BLaER1 treated with 17β-estradiol and CSF1 and Interleukin-3, amounts not matched to agents 10 nM and 100 nM (cell line): ENCODE measurements at regions not wholly inside any gene's neighbourhood (a gene's known extent, or its start where the extent isn't known, plus 50 kb on each side); places are given as distances from the start of the nearest gene placed in this dataset.

Experiments used
- H3K27ac ChIP-seq, 11 experiments: shearing (Covaris generic); formaldehyde crosslinking; 2 replicates each; pipeline ENCODE4 v1.8.1; 2022
- H3K27me3 ChIP-seq, 11 experiments: shearing (Covaris generic); formaldehyde crosslinking; 2 replicates each; pipeline ENCODE4 v1.8.1; 2022
- H3K36me3 ChIP-seq, 11 experiments: shearing (Covaris generic); formaldehyde crosslinking; 2 replicates each; pipeline ENCODE4 v1.8.1; 2022
- H3K4me1 ChIP-seq, 10 experiments: shearing (Covaris generic); formaldehyde crosslinking; 2 replicates each; pipeline ENCODE4 v1.8.1; 2022
- H3K4me2 ChIP-seq, 11 experiments: shearing (Covaris generic); formaldehyde crosslinking; 2 replicates each; pipeline ENCODE4 v1.8.1; 2022
- H3K4me3 ChIP-seq, 10 experiments: shearing (Covaris generic); formaldehyde crosslinking; 2 replicates each; pipeline ENCODE4 v1.8.1; 2022
- H3K9ac ChIP-seq, 11 experiments: shearing (Covaris generic); formaldehyde crosslinking; 2 replicates each; pipeline ENCODE4 v1.8.1; 2022
- H3K9me3 ChIP-seq, 11 experiments: shearing (Covaris generic); formaldehyde crosslinking; replicated peaks in 1 of 11; 2 replicates each; pipeline ENCODE4 v1.8.1; 2022
- H4K20me1 ChIP-seq, 11 experiments: shearing (Covaris generic); formaldehyde crosslinking; 2 replicates each; pipeline ENCODE4 v1.8.1; 2022
- Cebpa-rat ChIP-seq, 11 experiments: shearing (Covaris generic); IDR thresholded peaks; 2 replicates each; pipeline ENCODE4 v1.8.1; 2022

DNA sequence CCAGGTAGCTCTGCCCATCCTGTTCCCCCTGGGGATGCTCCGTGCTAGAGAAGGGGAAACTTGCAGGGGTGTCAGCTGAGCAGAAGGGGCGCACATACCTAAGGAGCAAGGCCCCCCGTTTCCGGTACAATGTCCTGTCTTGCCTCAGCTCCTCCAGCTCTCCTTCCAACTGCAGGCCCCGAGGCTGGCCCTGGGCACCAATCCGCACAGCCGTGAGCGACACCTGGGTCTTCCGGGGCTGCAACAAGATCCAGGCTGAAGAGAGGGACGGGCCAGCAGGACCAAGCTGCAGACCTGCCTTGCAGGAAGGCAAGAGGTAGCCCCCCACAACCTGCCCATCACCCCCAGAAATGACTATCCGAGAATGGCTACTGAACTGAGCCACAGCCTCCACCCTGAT lies 102.6 kb downstream of the RMI2 start:
- Histone ChIP-seq H4K20me1 (no peaks in the 10 kb centered on the region; a peak in 1 of 22 replicates), H3K4me1 (peaks cover 0 to 7% (median 4%) of the 10 kb centered on the region in 10 experiments; a peak in 10 of 20 replicates), H3K36me3 (no peaks in the 10 kb centered on the region), H3K9ac (no peak overlapping the region), H3K9me3 (no peaks in the 10 kb centered on the region), H3K4me2 (no peak overlapping the region), H3K27ac (no peak overlapping the region), H3K4me3 (no peak overlapping the region), H3K27me3 (no peaks in the 10 kb centered on the region; a peak in 1 of 22 replicates)
- TF ChIP-seq Cebpa-rat (IDR thresholded peaks at IDR 0.05), result no peak

GRCh38 chr16:11448796-11449416 lies 103.6 kb downstream of the RMI2 start:
- no peaks in the 10 kb centered on the region for H3K9me3 ChIP-seq
- H3K4me2 ChIP-seq, result no peak overlapping the region

GRCh38 chr16:11449716-11450115 lies 104.5 kb downstream of the RMI2 start:
- TF ChIP-seq Cebpa-rat (IDR thresholded peaks at IDR 0.05), result no peak
- Histone ChIP-seq H3K4me3 (no peak overlapping the region), H3K4me1 (peaks cover 0 to 14% (median 9%) of the 10 kb centered on the region in 10 experiments; a peak in 10 of 20 replicates), H3K9ac (no peak overlapping the region), H3K4me2 (no peak overlapping the region; a peak in 1 of 22 replicates), H3K27ac (no peak overlapping the region), H3K27me3 (no peaks in the 10 kb centered on the region; a peak in 1 of 22 replicates), H3K36me3 (no peaks in the 10 kb centered on the region), H3K9me3 (0 out of 22 replicates have a peak, but pooled peaks cover 0 to 4% (median 0%) of the 10 kb centered on the region in 11 experiments), H4K20me1 (no peaks in the 10 kb centered on the region; a peak in 1 of 22 replicates)

More at GRCh38 chr16:11448796-11449416, 103.6 kb downstream of the RMI2 start:
- H3K36me3 ChIP-seq, result no peaks in the 10 kb centered on the region
- no peak for TF ChIP-seq Cebpa-rat (IDR thresholded peaks at IDR 0.05)
- H3K27ac ChIP-seq, result no peak overlapping the region
- no peaks in the 10 kb centered on the region; a peak in 1 of 22 replicates for H3K27me3 ChIP-seq
- H3K9ac ChIP-seq, result no peak overlapping the region
- no peak overlapping the region for H3K4me3 ChIP-seq
- no peaks in the 10 kb centered on the region; a peak in 1 of 22 replicates for H4K20me1 ChIP-seq
- H3K4me1 ChIP-seq, result peaks cover 0 to 14% (median 9%) of the 10 kb centered on the region in 10 experiments; a peak in 10 of 20 replicates

DNA sequence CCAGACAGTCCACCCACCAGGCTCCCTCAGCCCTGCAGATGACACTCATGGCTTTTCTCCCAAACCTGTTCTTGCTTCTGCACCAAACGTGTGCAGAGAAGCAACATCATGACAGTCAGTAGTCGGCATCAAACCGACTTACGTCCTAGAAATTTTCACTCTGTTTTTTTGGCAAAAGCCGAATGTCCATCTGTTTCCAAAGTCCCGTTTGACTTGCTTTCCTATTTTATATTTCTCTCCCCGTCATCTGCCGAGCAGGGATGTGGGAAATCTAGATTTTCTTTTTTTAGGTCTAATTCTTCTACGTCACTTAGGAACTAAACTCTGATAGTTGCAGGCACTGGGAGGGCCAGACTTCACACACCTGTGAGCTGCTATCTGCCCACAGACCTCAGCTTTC lies 104.9 kb downstream of the RMI2 start:
- no peak overlapping the region for H3K4me3 ChIP-seq
- H4K20me1 ChIP-seq, result no peaks in the 10 kb centered on the region; a peak in 1 of 22 replicates
- no peaks in the 10 kb centered on the region for H3K36me3 ChIP-seq
- no peak overlapping the region for H3K9ac ChIP-seq
- H3K4me2 ChIP-seq, result no peak overlapping the region; a peak in 1 of 22 replicates
- no peaks in the 10 kb centered on the region; a peak in 1 of 22 replicates for H3K27me3 ChIP-seq
- no peak for TF ChIP-seq Cebpa-rat (IDR thresholded peaks at IDR 0.05)
- peaks cover 0 to 14% (median 9%) of the 10 kb centered on the region in 10 experiments; a peak in 10 of 20 replicates for H3K4me1 ChIP-seq
- 0 out of 22 replicates have a peak, but pooled peaks cover 0 to 5% (median 0%) of the 10 kb centered on the region in 11 experiments for H3K9me3 ChIP-seq
- H3K27ac ChIP-seq, result no peak overlapping the region

- Histone ChIP-seq H3K27ac (no peak overlapping the region), H3K4me2 (peak overlapping the region in 4 of 11 experiments; percentile 4 to 22 (median 6); a peak in 5 of 22 replicates)
These were observed 107.0 kb downstream of the RMI2 start for GRCh38 chr16:11452298-11452697.

GRCh38 chr16:11452746-11453389 lies 107.6 kb downstream of the RMI2 start:
- H3K27me3 ChIP-seq, result no peaks in the 10 kb centered on the region; a peak in 1 of 22 replicates
- peaks cover 0 to 14% (median 9%) of the 10 kb centered on the region in 10 experiments; a peak in 10 of 20 replicates for H3K4me1 ChIP-seq

More at GRCh38 chr16:11452298-11452697, 107.0 kb downstream of the RMI2 start:
- Histone ChIP-seq H3K9ac (no peak overlapping the region), H4K20me1 (no peaks in the 10 kb centered on the region), H3K36me3 (no peaks in the 10 kb centered on the region), H3K27me3 (no peaks in the 10 kb centered on the region; a peak in 1 of 22 replicates), H3K4me1 (peaks cover 0 to 14% (median 9%) of the 10 kb centered on the region in 10 experiments; a peak in 10 of 20 replicates), H3K9me3 (0 out of 22 replicates have a peak, but pooled peaks cover 0 to 5% (median 0%) of the 10 kb centered on the region in 11 experiments), H3K4me3 (no peak overlapping the region)
- no peak for TF ChIP-seq Cebpa-rat (IDR thresholded peaks at IDR 0.05)

DNA sequence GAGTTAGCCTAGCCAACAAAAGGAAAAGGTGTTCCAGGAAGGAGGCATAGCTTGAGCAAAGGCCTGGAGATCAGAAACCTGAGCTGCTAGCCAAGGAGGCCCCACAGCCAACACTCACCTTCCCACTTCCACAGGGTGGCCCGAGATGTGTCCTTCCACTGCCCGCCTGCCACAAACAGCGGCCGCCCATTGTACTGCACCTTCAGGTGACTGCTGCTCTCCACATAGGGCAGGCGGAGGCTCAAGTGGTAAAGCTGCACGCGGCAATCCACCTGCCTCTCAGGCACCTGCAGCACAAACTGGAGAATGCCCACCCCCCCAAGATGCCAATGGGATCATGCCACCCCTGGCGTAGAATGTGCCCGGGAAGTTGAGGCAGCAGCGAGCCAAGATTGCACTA lies 111.5 kb downstream of the RMI2 start:
- Histone ChIP-seq H3K4me2 (no peak overlapping the region), H3K4me3 (no peak overlapping the region), H3K9me3 (0 out of 22 replicates have a peak, but pooled peaks cover 0 to 5% (median 0%) of the 10 kb centered on the region in 11 experiments), H3K27ac (no peak overlapping the region), H3K27me3 (no peaks in the 10 kb centered on the region; a peak in 1 of 22 replicates), H3K9ac (no peak overlapping the region), H3K4me1 (peaks cover 0 to 18% (median 10%) of the 10 kb centered on the region in 10 experiments; a peak in 12 of 20 replicates), H4K20me1 (no peaks in the 10 kb centered on the region), H3K36me3 (no peaks in the 10 kb centered on the region)
- TF ChIP-seq Cebpa-rat (IDR thresholded peaks at IDR 0.05), result no peak

More at GRCh38 chr16:11452746-11453389, 107.6 kb downstream of the RMI2 start:
- TF ChIP-seq Cebpa-rat (IDR thresholded peaks at IDR 0.05), result no peak
- H3K9me3 ChIP-seq, result 0 out of 22 replicates have a peak, but pooled peaks cover 0 to 5% (median 0%) of the 10 kb centered on the region in 11 experiments
- H4K20me1 ChIP-seq, result no peaks in the 10 kb centered on the region
- no peak overlapping the region for H3K27ac ChIP-seq
- H3K4me2 ChIP-seq, result peak overlapping the region in 7 of 11 experiments; percentile 4 to 22 (median 7); a peak in 8 of 22 replicates
- no peak overlapping the region for H3K9ac ChIP-seq
- no peaks in the 10 kb centered on the region for H3K36me3 ChIP-seq
- no peak overlapping the region for H3K4me3 ChIP-seq

DNA sequence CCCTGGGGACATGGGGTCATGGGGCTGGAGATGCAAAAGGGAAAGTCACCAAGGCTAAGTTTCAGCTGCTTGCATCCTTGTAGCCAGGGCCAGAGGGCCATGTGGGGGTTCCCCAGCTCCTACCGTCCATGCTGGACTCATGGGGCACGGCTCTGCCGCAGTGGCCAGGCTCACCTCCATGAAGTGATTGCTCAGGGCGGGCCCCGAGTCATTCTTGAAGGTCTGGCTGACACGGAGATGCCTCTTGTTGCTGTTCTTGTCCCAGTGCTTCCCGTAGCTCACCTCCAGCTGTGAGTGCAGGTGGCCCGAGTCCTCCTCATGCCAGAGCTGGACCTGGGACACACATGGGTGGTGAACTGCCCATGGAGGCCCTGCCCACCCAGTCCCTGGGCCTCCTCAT lies 114.5 kb downstream of the RMI2 start:
- no peaks in the 10 kb centered on the region for H4K20me1 ChIP-seq
- H3K9me3 ChIP-seq, result 0 out of 22 replicates have a peak, but pooled peaks cover 0 to 1% (median 0%) of the 10 kb centered on the region in 11 experiments
- no peaks in the 10 kb centered on the region for H3K36me3 ChIP-seq
- no peak overlapping the region for H3K4me3 ChIP-seq
- peaks cover 0 to 8% (median 4%) of the 10 kb centered on the region in 10 experiments; a peak in 6 of 20 replicates for H3K4me1 ChIP-seq
- TF ChIP-seq Cebpa-rat (IDR thresholded peaks at IDR 0.05), result no peak
- no peak overlapping the region for H3K27ac ChIP-seq
- H3K9ac ChIP-seq, result no peak overlapping the region
- H3K4me2 ChIP-seq, result no peak overlapping the region
- no peaks in the 10 kb centered on the region for H3K27me3 ChIP-seq
